Activated naive CD4-positive, alpha-beta T cell treated with anti-CD3 and anti-CD28 coated beads for 36 hours (primary cell): ENCODE measurements at regions not wholly inside any gene's neighbourhood (a gene's known extent, or its start where the extent isn't known, plus 50 kb on each side); places are given as distances from the start of the nearest gene placed in this dataset.

Source experiments
- CTCF ChIA-PET: fragments of 350-600 bp; sonication (Branson Sonifier 250); formaldehyde crosslinking; loops from one replicate; lab custom pipeline; 2021; ENCODE audit warnings: antibody characterized with exemption; lab: Charles Lee
- DNase-seq: peaks from one replicate; pipeline ENCODE4 v3.0.0-alpha.2; 2020
- H3K27ac Mint-ChIP-seq: one replicate; pipeline ENCODE4 v1.8.0; 2021; ENCODE audit warnings: mild to moderate bottlenecking, mixed read lengths
- H3K27me3 Mint-ChIP-seq: one replicate; pipeline ENCODE4 v1.8.0; 2021; ENCODE audit warnings: low read depth, mixed read lengths
- H3K36me3 Mint-ChIP-seq: one replicate; pipeline ENCODE4 v1.8.0; 2021; ENCODE audit warnings: low read depth, mixed read lengths
- H3K4me1 Mint-ChIP-seq: one replicate; pipeline ENCODE4 v1.8.0; 2021; ENCODE audit warnings: low read depth, mixed read lengths
- H3K4me3 Mint-ChIP-seq: one replicate; pipeline ENCODE4 v1.8.0; 2021; ENCODE audit warnings: mild to moderate bottlenecking, moderate library complexity, mixed read lengths
- H3K9me3 Mint-ChIP-seq: one replicate; pipeline ENCODE4 v1.8.0; 2021; ENCODE audit warnings: mixed read lengths
- intact Hi-C: fragments of 100-400 bp; cut with micrococcal nuclease; formaldehyde crosslinking; loops from one replicate; pipeline ENCODE4 v1.15.1; 2023

DNA sequence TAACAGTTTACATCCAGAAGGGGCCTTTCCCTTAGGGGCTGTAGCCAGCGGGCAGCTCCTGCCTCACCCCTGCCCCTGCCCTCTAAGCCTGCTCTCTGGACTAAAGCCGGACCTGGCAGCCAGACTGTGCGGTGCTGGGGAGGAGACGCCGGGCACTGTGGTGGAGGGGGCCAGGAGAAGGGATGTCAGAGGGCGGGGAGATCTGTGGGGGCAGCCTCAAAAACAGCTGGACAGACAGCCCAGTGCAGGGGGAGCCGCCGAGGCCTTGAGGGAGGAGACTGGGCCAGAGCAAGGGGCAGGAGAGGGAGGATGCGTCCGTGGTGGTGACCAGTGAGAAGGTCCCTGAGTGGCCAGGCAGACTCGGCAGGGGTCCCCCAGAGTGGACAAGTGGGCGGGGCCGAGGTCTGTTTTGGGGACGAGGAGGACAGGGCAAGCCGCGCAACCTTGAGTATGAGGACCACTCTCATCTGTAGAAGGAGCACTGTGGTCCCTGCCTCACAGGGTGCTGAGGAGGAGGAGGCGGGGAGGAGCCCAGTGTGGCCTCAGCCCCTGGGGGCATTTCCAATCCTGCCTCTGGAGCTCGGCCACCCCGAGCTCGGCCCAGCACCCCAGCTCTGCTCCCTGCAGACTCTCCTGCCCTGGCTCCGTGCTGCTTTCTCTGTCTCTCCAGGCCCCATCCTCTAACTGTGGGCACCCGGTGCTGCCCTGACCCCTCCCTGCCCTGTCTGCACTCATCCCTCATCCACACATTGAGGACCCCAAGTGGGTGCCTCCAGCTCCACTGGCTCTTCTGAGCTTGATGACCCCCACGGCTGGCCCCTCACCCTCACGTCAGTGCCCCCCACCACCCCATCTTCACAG, 59.2 kb upstream of the NKX1-1 start:
- CTCF ChIA-PET = no interaction called here
- no peaks in the 10 kb centered on the region for H3K4me1 Mint-ChIP-seq
- no peak overlapping the region for H3K27ac Mint-ChIP-seq
- no peak overlapping the region for H3K4me3 Mint-ChIP-seq
- peaks cover 14% of the 10 kb centered on the region for H3K27me3 Mint-ChIP-seq
- H3K36me3 Mint-ChIP-seq = no peaks in the 10 kb centered on the region
- intact Hi-C loops = no loop called here
- DNase-seq = no peak
- peaks cover 12% of the 10 kb centered on the region for H3K9me3 Mint-ChIP-seq

DNA sequence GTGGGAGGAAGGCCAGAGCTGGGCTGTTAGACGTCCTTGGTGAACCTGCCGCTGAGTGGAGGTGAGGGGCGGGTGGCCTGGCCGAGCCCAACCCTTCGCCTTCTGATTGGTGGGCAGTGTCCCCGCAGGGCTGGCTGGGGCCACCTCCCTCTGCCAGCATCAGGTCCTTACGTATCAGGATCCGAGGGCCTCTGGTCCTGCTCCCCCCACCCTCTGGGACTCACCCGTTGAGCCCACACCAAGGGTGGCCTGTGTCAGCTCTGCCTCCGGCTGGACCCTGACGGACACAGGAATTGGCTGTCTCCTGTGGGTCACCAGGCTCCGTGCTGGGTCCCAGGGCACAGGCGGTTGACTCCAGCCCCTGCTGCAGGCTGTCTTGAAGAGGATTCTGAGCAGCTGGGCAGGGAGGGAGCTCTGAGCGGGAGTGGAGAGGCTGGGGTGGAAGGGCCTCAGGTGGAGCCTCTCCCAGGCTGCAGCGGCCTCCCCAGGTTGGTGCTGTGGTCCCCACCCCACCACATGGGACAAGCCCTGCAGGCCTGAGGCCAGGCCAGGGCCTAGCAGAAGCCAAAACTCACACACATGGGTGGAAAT, 58.4 kb upstream of the NKX1-1 start:
- no peak for DNase-seq
- Mint-ChIP-seq H3K9me3 (peaks cover 12% of the 10 kb centered on the region), H3K36me3 (no peaks in the 10 kb centered on the region), H3K27ac (no peak overlapping the region), H3K4me3 (no peak overlapping the region), H3K27me3 (peaks cover 16% of the 10 kb centered on the region), H3K4me1 (no peaks in the 10 kb centered on the region)
- CTCF ChIA-PET = no interaction called here
- intact Hi-C loops = no loop called here

DNA sequence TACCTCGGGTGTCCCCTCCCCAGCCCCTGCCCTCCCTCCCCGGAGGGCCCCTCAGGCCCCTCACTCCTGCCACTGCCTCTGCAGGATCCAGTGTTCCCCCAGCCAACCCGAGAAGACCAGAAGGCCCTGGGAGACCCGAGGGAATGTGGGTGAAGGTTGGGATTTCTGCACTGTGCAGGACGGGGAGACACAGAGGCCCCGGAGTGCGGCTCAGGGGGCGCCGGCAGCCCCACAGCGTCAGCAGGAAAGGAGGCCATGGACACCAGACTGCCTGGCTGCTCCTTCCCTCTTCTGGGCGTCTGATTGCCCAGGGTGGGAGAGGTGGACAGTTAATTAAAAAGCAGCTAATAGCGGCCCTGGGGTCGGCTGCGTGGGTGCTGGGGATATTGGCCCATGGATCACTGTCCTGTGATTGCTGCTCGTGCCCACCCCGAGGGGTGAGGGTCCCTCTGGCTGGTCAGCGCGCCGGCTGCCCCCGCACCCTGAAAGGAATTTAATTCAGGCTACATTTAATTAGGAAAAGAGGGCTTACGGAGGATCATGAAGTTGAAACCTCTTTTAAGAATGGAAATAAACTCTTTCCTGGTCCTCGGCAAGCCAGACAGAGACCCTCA, 57.8 kb upstream of the NKX1-1 start:
- H3K27ac Mint-ChIP-seq = no peak overlapping the region
- no peaks in the 10 kb centered on the region for H3K36me3 Mint-ChIP-seq
- H3K9me3 Mint-ChIP-seq = peaks cover 12% of the 10 kb centered on the region
- DNase-seq = no peak
- CTCF ChIA-PET = no interaction called here
- no peaks in the 10 kb centered on the region for H3K4me1 Mint-ChIP-seq
- H3K27me3 Mint-ChIP-seq = peaks cover 16% of the 10 kb centered on the region
- intact Hi-C loops = no loop called here
- no peak overlapping the region for H3K4me3 Mint-ChIP-seq

DNA sequence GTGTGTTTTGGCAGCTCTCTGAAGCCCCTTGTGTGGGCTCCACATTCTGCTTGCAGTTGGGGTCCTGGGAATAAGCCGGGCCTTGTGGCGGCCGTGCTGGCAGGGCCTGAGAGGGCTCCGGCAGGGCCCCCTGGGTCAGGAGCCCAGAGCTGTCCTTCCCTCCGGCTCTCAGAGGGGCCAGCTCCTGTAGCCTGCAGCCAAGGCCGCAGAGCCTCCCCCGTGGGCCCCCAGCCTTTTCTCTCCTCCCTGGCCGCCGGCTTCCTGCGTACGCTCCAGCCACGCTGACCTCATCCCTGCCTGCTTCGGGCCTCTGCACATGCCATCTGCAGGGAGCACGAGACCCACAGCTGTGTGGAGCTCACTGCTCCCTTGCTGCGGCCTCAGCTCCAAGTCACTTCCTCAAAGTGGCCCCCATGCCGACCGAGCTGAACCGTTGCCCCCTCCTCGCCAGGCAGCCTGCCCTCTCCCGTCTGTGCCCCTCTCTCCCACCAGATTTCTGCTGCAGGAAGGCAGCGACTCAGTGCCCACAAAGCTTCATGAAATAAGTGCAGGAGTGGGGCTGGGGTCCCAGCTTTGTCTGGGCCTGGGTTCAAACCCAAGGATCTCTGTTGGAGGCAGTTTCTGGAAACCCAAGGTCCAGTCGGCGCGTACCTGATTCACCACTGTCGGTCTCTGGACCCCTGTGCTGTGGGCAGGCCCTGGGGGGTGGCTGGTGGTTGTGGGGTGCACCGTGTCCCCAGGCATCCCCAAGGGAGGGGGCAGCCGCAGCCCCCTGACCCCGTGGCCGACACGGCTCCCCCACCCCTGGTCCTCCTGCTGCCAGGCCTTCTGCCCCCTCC, 57.1 kb upstream of the NKX1-1 start:
- peaks cover 18% of the 10 kb centered on the region for H3K27me3 Mint-ChIP-seq
- no peaks in the 10 kb centered on the region for H3K4me1 Mint-ChIP-seq
- intact Hi-C loops = no loop called here
- no peaks in the 10 kb centered on the region for H3K36me3 Mint-ChIP-seq
- CTCF ChIA-PET = no interaction called here
- peaks cover 10% of the 10 kb centered on the region for H3K9me3 Mint-ChIP-seq
- DNase-seq = no peak
- H3K4me3 Mint-ChIP-seq = no peak overlapping the region
- no peak overlapping the region for H3K27ac Mint-ChIP-seq

GRCh38 chr4:1462768-1463075, 56.5 kb upstream of the NKX1-1 start:
- H3K9me3 Mint-ChIP-seq = peaks cover 5% of the 10 kb centered on the region
- H3K27me3 Mint-ChIP-seq = peaks cover 21% of the 10 kb centered on the region
- H3K27ac Mint-ChIP-seq = no peak overlapping the region
- no peaks in the 10 kb centered on the region for H3K36me3 Mint-ChIP-seq
- CTCF ChIA-PET = no interaction called here
- DNase-seq = no peak
- no peaks in the 10 kb centered on the region for H3K4me1 Mint-ChIP-seq
- intact Hi-C loops = no loop called here
- no peak overlapping the region for H3K4me3 Mint-ChIP-seq

DNA sequence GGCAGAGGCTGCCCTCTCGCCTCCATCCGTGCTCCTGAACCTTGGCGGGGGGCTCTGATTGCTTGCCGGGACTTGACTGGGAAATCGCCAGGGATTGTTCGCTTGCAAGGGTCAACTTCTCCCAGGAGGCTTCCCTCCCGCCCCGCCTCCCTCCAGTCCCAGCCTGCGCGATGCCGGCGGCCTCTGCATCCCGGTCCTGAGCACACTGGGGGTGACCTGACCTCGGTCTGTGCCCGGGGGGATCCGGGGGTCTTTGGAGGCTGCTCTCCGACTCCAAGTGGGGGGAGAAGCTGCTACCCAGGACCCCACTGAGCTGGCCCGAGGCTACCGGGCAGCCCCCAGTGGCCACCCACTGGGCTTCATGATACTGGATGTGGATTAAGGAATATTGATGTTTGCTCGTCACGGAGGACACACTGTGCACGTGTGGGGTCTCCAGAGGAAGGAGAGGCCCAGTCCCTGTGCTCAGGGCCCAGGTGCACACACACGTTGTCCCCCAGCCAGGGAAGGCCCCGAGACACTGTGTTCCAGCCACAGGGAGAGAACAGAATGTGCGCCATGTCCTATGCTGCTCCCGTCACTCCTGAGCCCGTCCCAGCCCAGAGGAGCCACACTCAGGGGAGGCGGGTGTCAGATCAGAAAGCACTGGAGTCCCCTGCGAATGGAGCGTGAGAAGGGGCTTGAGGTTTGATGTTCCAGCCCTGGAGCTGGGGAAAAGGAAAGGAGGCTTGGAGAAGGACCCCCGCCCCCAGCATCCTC, 55.9 kb upstream of the NKX1-1 start:
- Mint-ChIP-seq H3K9me3 (no peaks in the 10 kb centered on the region), H3K4me3 (no peak overlapping the region), H3K27ac (no peak overlapping the region), H3K27me3 (peaks cover 21% of the 10 kb centered on the region), H3K4me1 (no peaks in the 10 kb centered on the region), H3K36me3 (no peaks in the 10 kb centered on the region)
- CTCF ChIA-PET = no interaction called here
- intact Hi-C loops = no loop called here
- no peak for DNase-seq

GRCh38 chr4:1460967-1461868, 55.0 kb upstream of the NKX1-1 start:
- no peak overlapping the region for H3K27ac Mint-ChIP-seq
- H3K4me1 Mint-ChIP-seq = no peaks in the 10 kb centered on the region
- H3K27me3 Mint-ChIP-seq = peaks cover 21% of the 10 kb centered on the region
- peaks cover 3% of the 10 kb centered on the region for H3K9me3 Mint-ChIP-seq
- H3K4me3 Mint-ChIP-seq = no peak overlapping the region
- no peak for DNase-seq
- intact Hi-C loops = no loop called here
- H3K36me3 Mint-ChIP-seq = no peaks in the 10 kb centered on the region
- CTCF ChIA-PET = no interaction called here

DNA sequence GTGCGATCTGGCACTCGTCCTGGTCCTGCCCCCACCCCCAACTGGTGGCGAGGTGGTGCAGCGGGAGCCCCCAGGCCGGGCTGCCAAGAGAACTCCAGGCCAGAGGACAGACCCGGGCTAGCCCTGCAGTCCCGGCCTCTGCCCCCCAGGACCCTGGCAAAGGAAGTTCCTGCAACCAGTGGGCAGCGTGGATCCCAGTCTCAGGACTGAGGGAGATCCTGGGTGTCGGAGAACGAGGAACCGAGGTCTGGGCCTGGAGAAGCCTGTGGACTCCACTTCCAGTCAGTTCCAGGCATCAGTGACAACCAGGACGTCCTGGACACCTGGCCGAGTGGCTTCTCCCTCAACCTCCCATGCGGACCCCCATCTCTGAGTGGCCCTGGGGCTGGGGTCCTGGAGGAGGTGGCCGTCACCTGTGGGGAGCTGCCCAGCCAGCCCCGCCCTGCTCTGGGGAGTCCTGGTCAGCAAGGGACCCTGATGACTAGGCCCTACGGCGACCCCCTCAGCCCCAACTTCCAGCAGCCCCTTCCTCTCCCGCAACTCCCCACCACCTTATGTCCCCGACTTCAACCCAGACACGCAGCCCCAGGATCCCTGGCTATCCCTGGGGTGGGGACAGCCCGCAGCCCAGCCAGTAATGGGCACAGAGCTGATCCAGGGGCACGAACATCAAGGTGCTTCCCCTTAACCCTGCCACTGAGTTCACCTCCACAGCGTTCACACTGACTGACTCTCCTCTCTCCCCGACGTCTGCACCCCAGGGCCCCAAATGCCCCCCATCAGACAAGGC, 53.7 kb upstream of the NKX1-1 start:
- Mint-ChIP-seq H3K27ac (no peak overlapping the region), H3K36me3 (no peaks in the 10 kb centered on the region), H3K27me3 (peaks cover 21% of the 10 kb centered on the region), H3K9me3 (peaks cover 5% of the 10 kb centered on the region), H3K4me1 (no peaks in the 10 kb centered on the region), H3K4me3 (no peak overlapping the region)
- DNase-seq = no peak
- intact Hi-C loops = no loop called here
- CTCF ChIA-PET = interaction anchor here (0.7 kb wide), 1 partner anchor 130 kb away, joined by 6 read pairs; no protein-coding TSS in a partner anchor

- no peaks in the 10 kb centered on the region for H3K36me3 Mint-ChIP-seq
- CTCF ChIA-PET = no interaction called here
- H3K4me1 Mint-ChIP-seq = no peaks in the 10 kb centered on the region
- H3K27me3 Mint-ChIP-seq = peaks cover 21% of the 10 kb centered on the region
- no peak for DNase-seq
- no peak overlapping the region for H3K4me3 Mint-ChIP-seq
- intact Hi-C loops = no loop called here
- no peak overlapping the region for H3K27ac Mint-ChIP-seq
- peaks cover 5% of the 10 kb centered on the region for H3K9me3 Mint-ChIP-seq
Observed at GRCh38 chr4:1459081-1459721, 53.0 kb upstream of the NKX1-1 start.

- no peaks in the 10 kb centered on the region for H3K36me3 Mint-ChIP-seq
- no peak overlapping the region for H3K27ac Mint-ChIP-seq
- H3K27me3 Mint-ChIP-seq = peaks cover 21% of the 10 kb centered on the region
- no peaks in the 10 kb centered on the region for H3K4me1 Mint-ChIP-seq
- no peak for DNase-seq
- intact Hi-C loops = no loop called here
- H3K9me3 Mint-ChIP-seq = peaks cover 11% of the 10 kb centered on the region
- CTCF ChIA-PET = no interaction called here
- no peak overlapping the region for H3K4me3 Mint-ChIP-seq
Observed at GRCh38 chr4:1458581-1458980, 52.3 kb upstream of the NKX1-1 start.
